ENCODE measurements at regions not wholly inside any gene's neighbourhood (a gene's known extent, or its start where the extent isn't known, plus 50 kb on each side); places are given as distances from the start of the nearest gene placed in this dataset.

DNA sequence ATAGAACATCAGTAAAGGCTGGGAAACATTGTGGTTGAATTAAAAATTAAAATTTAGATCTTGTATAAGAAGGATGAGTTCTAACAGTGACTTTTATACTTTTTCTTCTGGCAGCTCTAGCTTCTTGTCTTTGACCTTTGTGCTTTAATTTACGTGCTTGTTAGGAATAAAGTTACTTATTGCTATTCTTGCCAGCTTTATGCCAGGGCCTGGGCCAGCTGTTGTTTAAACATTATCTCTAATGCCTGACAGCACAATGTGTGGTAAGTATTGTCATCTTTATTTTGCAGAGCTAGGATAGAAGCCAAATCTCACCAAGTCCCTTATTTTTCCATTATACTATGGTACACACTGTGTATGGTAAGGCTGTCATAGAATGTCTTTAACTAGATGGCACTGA lies 766.7 kb upstream of the GOLIM4 start:
- no peak for FAIRE-seq
- Histone ChIP-seq H3K9me3 (ENCODE audit: control insufficient read depth, low read depth, low read length) (no peaks in the 10 kb centered on the region), H3K79me2 (ENCODE audit: control insufficient read depth, insufficient read depth, low read length) (no peaks in the 10 kb centered on the region), H2AFZ (ENCODE audit: control insufficient read depth, low read length) (no peak overlapping the region), H3K4me3 (ENCODE audit: control insufficient read depth in 2 of 3, extremely low read depth in 1 of 3, insufficient read depth in 2 of 3, low read depth in 1 of 3, low read length in 3 of 3) (no peak overlapping the region), H4K20me1 (ENCODE audit: control insufficient read depth, extremely low read depth, insufficient read depth, low read length) (no peaks in the 10 kb centered on the region), H3K27ac (ENCODE audit: control insufficient read depth, insufficient read depth, low read length) (no peak overlapping the region), H3K36me3 (ENCODE audit: control insufficient read depth in 2 of 2, extremely low read depth in 1 of 2, insufficient read depth in 2 of 2, low read length in 2 of 2) (no peaks in the 10 kb centered on the region), H3K9ac (ENCODE audit: control insufficient read depth, extremely low read depth, insufficient read depth, low read length) (no peak overlapping the region), H3K9me1 (ENCODE audit: control insufficient read depth, extremely low read depth, insufficient read depth, low read length) (no peaks in the 10 kb centered on the region), H3K27me3 (ENCODE audit: control insufficient read depth, extremely low read depth, insufficient read depth, low read length) (no peaks in the 10 kb centered on the region), H3K4me2 (ENCODE audit: control insufficient read depth, extremely low read depth, insufficient read depth, low read depth, low read length) (no peak overlapping the region), H3K4me1 (ENCODE audit: control insufficient read depth, extremely low read depth, insufficient read depth, low read length) (no peaks in the 10 kb centered on the region)
- no peak for DNase-seq (ENCODE audit: low read depth, low spot score)
- TF ChIP-seq, protein P1, sequence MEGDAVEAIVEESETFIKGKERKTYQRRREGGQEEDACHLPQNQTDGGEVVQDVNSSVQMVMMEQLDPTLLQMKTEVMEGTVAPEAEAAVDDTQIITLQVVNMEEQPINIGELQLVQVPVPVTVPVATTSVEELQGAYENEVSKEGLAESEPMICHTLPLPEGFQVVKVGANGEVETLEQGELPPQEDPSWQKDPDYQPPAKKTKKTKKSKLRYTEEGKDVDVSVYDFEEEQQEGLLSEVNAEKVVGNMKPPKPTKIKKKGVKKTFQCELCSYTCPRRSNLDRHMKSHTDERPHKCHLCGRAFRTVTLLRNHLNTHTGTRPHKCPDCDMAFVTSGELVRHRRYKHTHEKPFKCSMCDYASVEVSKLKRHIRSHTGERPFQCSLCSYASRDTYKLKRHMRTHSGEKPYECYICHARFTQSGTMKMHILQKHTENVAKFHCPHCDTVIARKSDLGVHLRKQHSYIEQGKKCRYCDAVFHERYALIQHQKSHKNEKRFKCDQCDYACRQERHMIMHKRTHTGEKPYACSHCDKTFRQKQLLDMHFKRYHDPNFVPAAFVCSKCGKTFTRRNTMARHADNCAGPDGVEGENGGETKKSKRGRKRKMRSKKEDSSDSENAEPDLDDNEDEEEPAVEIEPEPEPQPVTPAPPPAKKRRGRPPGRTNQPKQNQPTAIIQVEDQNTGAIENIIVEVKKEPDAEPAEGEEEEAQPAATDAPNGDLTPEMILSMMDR (optimal IDR thresholded peaks at IDR 0.05 in 1 of 3, IDR thresholded peaks at IDR 0.05 in 1 of 3, conservative IDR thresholded peaks at IDR 0.05 in 1 of 3; ENCODE audit: extremely low read depth in 1 of 3, insufficient read depth in 2 of 3, low read length in 3 of 3), result no peak
- no peak for TF ChIP-seq EZH2 (IDR thresholded peaks at IDR 0.05; ENCODE audit: low read length)
- dilution Hi-C loops (cut with MboI; ENCODE audit: extremely low pct_ligation_motif_present, low sequenced_read_pairs), result no loop called here

DNA sequence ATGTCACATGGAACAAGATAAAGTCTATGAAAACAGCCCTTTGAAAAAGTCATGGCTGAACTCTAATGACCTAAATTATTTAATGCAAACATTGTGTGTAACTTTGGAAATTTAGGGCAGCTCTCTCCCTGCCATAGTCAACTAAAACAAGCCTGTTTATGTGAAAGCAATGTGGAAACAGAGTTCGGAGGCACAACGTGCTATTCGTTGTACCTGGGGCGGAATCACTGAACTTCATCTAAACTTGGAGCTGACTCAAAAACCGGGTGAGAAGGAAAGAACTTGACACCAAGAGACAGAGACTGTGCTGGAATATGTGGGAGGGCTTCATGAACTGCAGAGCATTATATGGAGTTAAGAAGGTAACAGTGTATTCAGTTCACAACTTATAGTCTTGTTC lies 764.9 kb upstream of the GOLIM4 start:
- no peak overlapping the region for H3K27ac ChIP-seq (ENCODE audit: control insufficient read depth, insufficient read depth, low read length)
- dilution Hi-C loops (cut with MboI; ENCODE audit: extremely low pct_ligation_motif_present, low sequenced_read_pairs), result no loop called here
- no peak for DNase-seq (ENCODE audit: low read depth, low spot score)

More for the DNA sequence above, 764.9 kb upstream of the GOLIM4 start:
- no peaks in the 10 kb centered on the region for H3K27me3 ChIP-seq (ENCODE audit: control insufficient read depth, extremely low read depth, insufficient read depth, low read length)
- no peaks in the 10 kb centered on the region for H3K9me3 ChIP-seq (ENCODE audit: control insufficient read depth, low read depth, low read length)
- H3K4me3 ChIP-seq (ENCODE audit: control insufficient read depth in 2 of 3, extremely low read depth in 1 of 3, insufficient read depth in 2 of 3, low read depth in 1 of 3, low read length in 3 of 3), result no peak overlapping the region
- H4K20me1 ChIP-seq (ENCODE audit: control insufficient read depth, extremely low read depth, insufficient read depth, low read length), result no peaks in the 10 kb centered on the region
- no peaks in the 10 kb centered on the region for H3K9me1 ChIP-seq (ENCODE audit: control insufficient read depth, extremely low read depth, insufficient read depth, low read length)
- no peaks in the 10 kb centered on the region for H3K4me1 ChIP-seq (ENCODE audit: control insufficient read depth, extremely low read depth, insufficient read depth, low read length)
- no peaks in the 10 kb centered on the region for H3K36me3 ChIP-seq (ENCODE audit: control insufficient read depth in 2 of 2, extremely low read depth in 1 of 2, insufficient read depth in 2 of 2, low read length in 2 of 2)
- FAIRE-seq, result no peak
- no peaks in the 10 kb centered on the region for H3K79me2 ChIP-seq (ENCODE audit: control insufficient read depth, insufficient read depth, low read length)
- H2AFZ ChIP-seq (ENCODE audit: control insufficient read depth, low read length), result no peak overlapping the region
- H3K9ac ChIP-seq (ENCODE audit: control insufficient read depth, extremely low read depth, insufficient read depth, low read length), result no peak overlapping the region
- H3K4me2 ChIP-seq (ENCODE audit: control insufficient read depth, extremely low read depth, insufficient read depth, low read depth, low read length), result no peak overlapping the region
- TF ChIP-seq, protein P1 (optimal IDR thresholded peaks at IDR 0.05 in 1 of 3, IDR thresholded peaks at IDR 0.05 in 1 of 3, conservative IDR thresholded peaks at IDR 0.05 in 1 of 3; ENCODE audit: extremely low read depth in 1 of 3, insufficient read depth in 2 of 3, low read length in 3 of 3), result no peak
- no peak for TF ChIP-seq EZH2 (IDR thresholded peaks at IDR 0.05; ENCODE audit: low read length)

Measured in keratinocyte (primary cell).